ENCODE measurements at regions not wholly inside any gene's neighbourhood (a gene's known extent, or its start where the extent isn't known, plus 50 kb on each side); places are given as distances from the start of the nearest gene placed in this dataset.

- no peak for TF ChIP-seq CTCF (IDR thresholded peaks at IDR 0.05; ENCODE audit: insufficient read depth, low read length, poor library complexity, severe bottlenecking)
- TF ChIP-seq EZH2phosphoT487 (conservative IDR thresholded peaks at IDR 0.05; ENCODE audit: low read length) = no peak
Measured at GRCh38 chr10:2924431-2924830, 142.9 kb upstream of the PFKP start.

All from SU-DHL-6 (cell line).